Nephron progenitor cell (in vitro differentiated cells): ENCODE measurements at regions not wholly inside any gene's neighbourhood (a gene's known extent, or its start where the extent isn't known, plus 50 kb on each side); places are given as distances from the start of the nearest gene placed in this dataset.

Experiments
- DNase-seq: peaks from one replicate; pipeline ENCODE4 v3.0.0; 2021
- H3K27ac Mint-ChIP-seq: 2 replicates; pipeline ENCODE4 v1.8.0; 2021; ENCODE audit warnings: mild to moderate bottlenecking, moderate library complexity, mixed read lengths
- H3K27me3 Mint-ChIP-seq: 2 replicates; pipeline ENCODE4 v1.8.0; 2021; ENCODE audit warnings: mild to moderate bottlenecking, low read depth, mixed read lengths; ENCODE audit not compliant: poor library complexity
- H3K36me3 Mint-ChIP-seq: 2 replicates; pipeline ENCODE4 v1.8.0; 2021; ENCODE audit warnings: low read depth, mixed read lengths
- H3K4me1 Mint-ChIP-seq: 2 replicates; pipeline ENCODE4 v1.8.0; 2021; ENCODE audit warnings: mixed read lengths
- H3K4me3 Mint-ChIP-seq: 2 replicates; pipeline ENCODE4 v1.8.0; 2021; ENCODE audit warnings: mild to moderate bottlenecking, moderate library complexity, mixed read lengths
- H3K9me3 Mint-ChIP-seq: 2 replicates; pipeline ENCODE4 v1.8.0; 2021; ENCODE audit warnings: mild to moderate bottlenecking, moderate library complexity, mixed read lengths
- CTCF ChIP-seq: fragments of 200-600 bp; sonication (generic); IDR thresholded peaks from 2 replicates; pipeline ENCODE4 v1.5.0; 2021; ENCODE audit warnings: antibody characterized with exemption

GRCh38 chr4:187470061-187470460, 525.5 kb upstream of the ZFP42 start:
- TF ChIP-seq CTCF, result no peak
- no peak for DNase-seq
- Mint-ChIP-seq H3K4me3 (no peak overlapping the region), H3K4me1 (no peaks in the 10 kb centered on the region), H3K9me3 (no peaks in the 10 kb centered on the region), H3K27ac (no peak overlapping the region), H3K36me3 (no peaks in the 10 kb centered on the region), H3K27me3 (no peaks in the 10 kb centered on the region)

- H3K27ac Mint-ChIP-seq, result no peak overlapping the region
- DNase-seq, result no peak
- H3K4me1 Mint-ChIP-seq, result peaks cover 16% of the 10 kb centered on the region
- H3K27me3 Mint-ChIP-seq, result peaks cover 10% of the 10 kb centered on the region
- H3K9me3 Mint-ChIP-seq, result no peaks in the 10 kb centered on the region
- H3K4me3 Mint-ChIP-seq, result no peak overlapping the region
- H3K36me3 Mint-ChIP-seq, result no peaks in the 10 kb centered on the region
- TF ChIP-seq CTCF, result no peak
These were observed 521.3 kb upstream of the ZFP42 start for GRCh38 chr4:187474238-187474637.

GRCh38 chr4:187475901-187476300, 519.7 kb upstream of the ZFP42 start:
- Mint-ChIP-seq H3K27ac (no peak overlapping the region), H3K9me3 (peaks cover 4% of the 10 kb centered on the region)
- no peak for TF ChIP-seq CTCF

GRCh38 chr4:187477224-187477623, 518.3 kb upstream of the ZFP42 start:
- no peak overlapping the region for H3K27ac Mint-ChIP-seq
- H3K36me3 Mint-ChIP-seq, result no peaks in the 10 kb centered on the region

More at GRCh38 chr4:187475901-187476300, 519.7 kb upstream of the ZFP42 start:
- Mint-ChIP-seq H3K36me3 (no peaks in the 10 kb centered on the region), H3K4me1 (peaks cover 21% of the 10 kb centered on the region), H3K27me3 (peaks cover 13% of the 10 kb centered on the region), H3K4me3 (peak overlapping the region; percentile 5)
- no peak for DNase-seq

GRCh38 chr4:187478292-187479140, 517.1 kb upstream of the ZFP42 start:
- no peak for DNase-seq
- Mint-ChIP-seq H3K27ac (peak overlapping the region; percentile 34), H3K4me3 (no peak overlapping the region), H3K27me3 (peaks cover 14% of the 10 kb centered on the region), H3K36me3 (no peaks in the 10 kb centered on the region), H3K4me1 (peaks cover 21% of the 10 kb centered on the region), H3K9me3 (peaks cover 5% of the 10 kb centered on the region)
- no peak for TF ChIP-seq CTCF

More at GRCh38 chr4:187477224-187477623, 518.3 kb upstream of the ZFP42 start:
- Mint-ChIP-seq H3K9me3 (peaks cover 5% of the 10 kb centered on the region), H3K27me3 (peaks cover 14% of the 10 kb centered on the region), H3K4me1 (peaks cover 21% of the 10 kb centered on the region), H3K4me3 (no peak overlapping the region)
- TF ChIP-seq CTCF, result no peak
- DNase-seq, result no peak

GRCh38 chr4:187479511-187479910, 516.1 kb upstream of the ZFP42 start:
- peaks cover 21% of the 10 kb centered on the region for H3K4me1 Mint-ChIP-seq
- H3K36me3 Mint-ChIP-seq, result no peaks in the 10 kb centered on the region
- H3K4me3 Mint-ChIP-seq, result no peak overlapping the region
- H3K27me3 Mint-ChIP-seq, result peaks cover 14% of the 10 kb centered on the region
- no peak for TF ChIP-seq CTCF
- no peak for DNase-seq
- no peak overlapping the region for H3K27ac Mint-ChIP-seq
- peaks cover 5% of the 10 kb centered on the region for H3K9me3 Mint-ChIP-seq
